ENCODE measurements at regions not wholly inside any gene's neighbourhood (a gene's known extent, or its start where the extent isn't known, plus 50 kb on each side); places are given as distances from the start of the nearest gene placed in this dataset.

GRCh38 chr7:91609525-91609924 is 271.0 kb downstream of the MTERF1 start:
- TF ChIP-seq MAX (IDR thresholded peaks at IDR 0.05) (no peak), TEAD4 (IDR thresholded peaks at IDR 0.05) (no peak), TAF1 (IDR thresholded peaks at IDR 0.05; ENCODE audit: low read depth) (no peak), REST (IDR thresholded peaks at IDR 0.05; ENCODE audit: low read depth) (no peak), EGR1 (IDR thresholded peaks at IDR 0.05) (no peak), EP300 (IDR thresholded peaks at IDR 0.05; ENCODE audit: borderline replicate concordance) (no peak), RAD21 (IDR thresholded peaks at IDR 0.05; ENCODE audit: low read depth) (no peak), FOXM1 (IDR thresholded peaks at IDR 0.05; ENCODE audit: borderline replicate concordance, low read depth) (no peak), YY1 (IDR thresholded peaks at IDR 0.05; ENCODE audit: low read depth) (no peak), CREB1 (IDR thresholded peaks at IDR 0.05; ENCODE audit: low read depth) (no peak), ZBTB7A (IDR thresholded peaks at IDR 0.05; ENCODE audit: low read depth) (no peak), TCF12 (IDR thresholded peaks at IDR 0.05; ENCODE audit: low read depth) (no peak), CEBPB (IDR thresholded peaks at IDR 0.05) (no peak)

Measured in Ishikawa (cell line).